PC-3 (cell line): ENCODE measurements at regions not wholly inside any gene's neighbourhood (a gene's known extent, or its start where the extent isn't known, plus 50 kb on each side); places are given as distances from the start of the nearest gene placed in this dataset.
A peak's percentile ranks its signal among the peaks of the same experiment; 100 is the strongest.

Experiments used
- ATAC-seq: fragments of 200-7000 bp; cut with Tn5 transposase; 2 replicates; pipeline ENCODE4 v1.9.1; 2020; ENCODE audit warnings: mild to moderate bottlenecking, moderate library complexity
- BruUV-seq: library from RNA; stranded (reverse); fragments of 400-500 nt; replicated peaks from 2 replicates; lab custom pipeline; 2021; lab: Mats Ljungman, UMichigan
- CTCF ChIA-PET: fragments of 300-600 bp; sonication (Branson Sonifier 250); formaldehyde crosslinking; loops from one replicate; lab custom pipeline; 2022; ENCODE audit warnings: antibody characterized with exemption; lab: Charles Lee
- POLR2A ChIA-PET: fragments of 300-600 bp; sonication (Branson Sonifier 250); formaldehyde crosslinking; loops from one replicate; lab custom pipeline; 2022; ENCODE audit warnings: antibody characterized with exemption; ENCODE audit not compliant: unreplicated experiment; lab: Charles Lee
- DNase-seq: peaks from one replicate; pipeline ENCODE4 v3.0.0-alpha.2; 2015
- H2AFZ ChIP-seq: fragments of 300-600 bp; sonication (generic); 2 replicates; pipeline ENCODE4 v1.6.0; 2016; ENCODE audit warnings: antibody characterized with exemption, low read length
- H3F3A ChIP-seq: fragments of 300-600 bp; sonication (generic); one replicate; pipeline ENCODE4 v1.6.0; 2017; ENCODE audit warnings: antibody characterized with exemption, low read length, control low read depth, mild to moderate bottlenecking; ENCODE audit not compliant: unreplicated experiment
- H3K27ac ChIP-seq: fragments of 300-600 bp; sonication (generic); 2 replicates; pipeline ENCODE4 v1.5.1; 2016; ENCODE audit warnings: mild to moderate bottlenecking, low read length
- H3K27me3 ChIP-seq: fragments of 300-600 bp; sonication (generic); 2 replicates; pipeline ENCODE4 v1.6.1; 2016; ENCODE audit warnings: low read length, mixed read lengths
- H3K36me3 ChIP-seq: fragments of 300-600 bp; sonication (generic); 2 replicates; pipeline ENCODE4 v1.6.1; 2016; ENCODE audit warnings: low read depth, mixed run types, low read length, mixed read lengths
- H3K4me1 ChIP-seq: fragments of 300-600 bp; sonication (generic); 2 replicates; pipeline ENCODE4 v1.5.1; 2016; ENCODE audit warnings: low read length; ENCODE audit not compliant: insufficient read depth
- H3K4me2 ChIP-seq: fragments of 300-600 bp; sonication (generic); 2 replicates; pipeline ENCODE4 v1.6.0; 2016; ENCODE audit warnings: low read length
- H3K4me3 ChIP-seq: fragments of 300-600 bp; sonication (generic); 2 replicates; pipeline ENCODE4 v1.5.1; 2016; ENCODE audit warnings: mild to moderate bottlenecking, low read length, mixed read lengths
- H3K79me2 ChIP-seq: fragments of 300-600 bp; sonication (generic); 2 replicates; pipeline ENCODE4 v1.6.1; 2017; ENCODE audit warnings: low read length, mixed read lengths
- H3K9ac ChIP-seq: fragments of 300-600 bp; sonication (generic); 2 replicates; pipeline ENCODE4 v1.6.0; 2016; ENCODE audit warnings: mild to moderate bottlenecking, low read length
- H3K9me2 ChIP-seq: fragments of 300-600 bp; sonication (generic); replicated peaks from 2 replicates; pipeline ENCODE4 v1.6.1; 2016; ENCODE audit warnings: mixed run types, low read length, mixed read lengths
- H3K9me3 ChIP-seq: fragments of 300-600 bp; sonication (generic); 2 replicates; pipeline ENCODE4 v1.6.1; 2016; ENCODE audit warnings: low read length, mixed read lengths
- H4K20me1 ChIP-seq: fragments of 300-600 bp; sonication (generic); 2 replicates; pipeline ENCODE4 v1.6.1; 2016; ENCODE audit warnings: low read length, mixed read lengths
- CTCF ChIP-seq: fragments of 300-600 bp; sonication (generic); conservative IDR thresholded peaks from 2 replicates; pipeline ENCODE4 v1.5.1; 2017; ENCODE audit warnings: antibody characterized with exemption, low read depth, mild to moderate bottlenecking, low read length
- EZH2 ChIP-seq: fragments of 300-600 bp; sonication (generic); IDR thresholded peaks from one replicate; pipeline ENCODE4 v1.6.1; 2017; ENCODE audit warnings: antibody characterized with exemption, mild to moderate bottlenecking, low read length; ENCODE audit not compliant: unreplicated experiment
- EZH2phosphoT487 ChIP-seq: fragments of 300-600 bp; sonication (generic); IDR thresholded peaks from 2 replicates; pipeline ENCODE4 v1.6.1; 2018; ENCODE audit warnings: mild to moderate bottlenecking, antibody characterized with exemption, low read length, borderline replicate concordance
- intact Hi-C: fragments of 100-400 bp; cut with micrococcal nuclease; formaldehyde crosslinking; loops from 2 replicates; pipeline ENCODE4 v1.9.0; 2023

- ATAC-seq (no peak), DNase-seq (no peak)
- no peak for TF ChIP-seq EZH2
- TF ChIP-seq EZH2phosphoT487, result no peak
- no peak for TF ChIP-seq CTCF
- Histone ChIP-seq H3K9me2 (no peaks in the 10 kb centered on the region), H3K27me3 (no peaks in the 10 kb centered on the region), H3K36me3 (no peaks in the 10 kb centered on the region), H3K4me2 (no peak overlapping the region), H3F3A (no peaks in the 10 kb centered on the region), H4K20me1 (no peaks in the 10 kb centered on the region), H3K27ac (no peak overlapping the region), H3K4me1 (no peaks in the 10 kb centered on the region), H3K4me3 (no peak overlapping the region), H3K9me3 (no peaks in the 10 kb centered on the region), H2AFZ (no peak overlapping the region), H3K79me2 (no peaks in the 10 kb centered on the region), H3K9ac (no peak overlapping the region)
- no TSS peak for BruUV-seq
- POLR2A ChIA-PET, result no interaction called here
- CTCF ChIA-PET, result no interaction called here
- intact Hi-C loops, result no loop called here
Measured at GRCh38 chr1:60390593-60391282, 317.2 kb upstream of the C1orf87 start.

GRCh38 chr1:60388092-60388987, 314.8 kb upstream of the C1orf87 start:
- no peak for ATAC-seq
- Histone ChIP-seq H4K20me1 (no peaks in the 10 kb centered on the region), H3K9me3 (no peaks in the 10 kb centered on the region), H3F3A (no peaks in the 10 kb centered on the region), H3K79me2 (no peaks in the 10 kb centered on the region), H3K27ac (no peak overlapping the region), H3K27me3 (no peaks in the 10 kb centered on the region), H3K9me2 (no peaks in the 10 kb centered on the region), H3K4me2 (no peak overlapping the region), H3K36me3 (no peaks in the 10 kb centered on the region), H2AFZ (no peak overlapping the region), H3K4me3 (no peak overlapping the region), H3K4me1 (no peaks in the 10 kb centered on the region), H3K9ac (no peak overlapping the region)
- ChIA-PET CTCF (no interaction called here), POLR2A (no interaction called here)
- TF ChIP-seq CTCF (no peak), EZH2 (no peak), EZH2phosphoT487 (no peak)
- intact Hi-C loops, result no loop called here
- peak; percentile 23 for DNase-seq
- no TSS peak for BruUV-seq

- Histone ChIP-seq H3K4me3 (no peak overlapping the region), H3K79me2 (no peaks in the 10 kb centered on the region), H4K20me1 (no peaks in the 10 kb centered on the region), H3F3A (no peaks in the 10 kb centered on the region), H3K36me3 (no peaks in the 10 kb centered on the region), H3K9me2 (no peaks in the 10 kb centered on the region), H3K9me3 (no peaks in the 10 kb centered on the region), H3K4me2 (no peak overlapping the region), H3K4me1 (no peaks in the 10 kb centered on the region), H3K27ac (no peak overlapping the region), H2AFZ (no peak overlapping the region), H3K27me3 (no peaks in the 10 kb centered on the region), H3K9ac (no peak overlapping the region)
- ATAC-seq (no peak), DNase-seq (no peak)
- BruUV-seq, result no TSS peak
- ChIA-PET CTCF (no interaction called here), POLR2A (no interaction called here)
- intact Hi-C loops, result no loop called here
- TF ChIP-seq CTCF (no peak), EZH2 (no peak), EZH2phosphoT487 (no peak)
Measured at GRCh38 chr1:60387175-60387574, 313.6 kb upstream of the C1orf87 start.
